IPS DF 4.7 (cell line): ENCODE measurements at regions not wholly inside any gene's neighbourhood (a gene's known extent, or its start where the extent isn't known, plus 50 kb on each side); places are given as distances from the start of the nearest gene placed in this dataset.

Source experiments
- DNase-seq: peaks from one replicate; pipeline ENCODE4 v3.0.0-alpha.2; 2013; ENCODE audit warnings: low spot score; ENCODE audit errors: extremely low read depth

GRCh38 chr2:196435189-196435588, 204.3 kb upstream of the CCDC150 start:
- DNase-seq, result no peak

- DNase-seq, result no peak
Observed at GRCh38 chr2:196437626-196438025, 201.9 kb upstream of the CCDC150 start.

GRCh38 chr2:196439760-196440159, 199.8 kb upstream of the CCDC150 start:
- no peak for DNase-seq

- DNase-seq, result no peak
Observed at GRCh38 chr2:196440413-196440812, 199.1 kb upstream of the CCDC150 start.

- no peak for DNase-seq
Observed at GRCh38 chr2:196441527-196441926, 198.0 kb upstream of the CCDC150 start.

GRCh38 chr2:196442211-196442610, 197.3 kb upstream of the CCDC150 start:
- no peak for DNase-seq

GRCh38 chr2:196444442-196444841, 195.1 kb upstream of the CCDC150 start:
- DNase-seq, result no peak

GRCh38 chr2:196445991-196446390, 193.5 kb upstream of the CCDC150 start:
- no peak for DNase-seq

- no peak for DNase-seq
Observed at GRCh38 chr2:196448407-196449079, 191.0 kb upstream of the CCDC150 start.

- no peak for DNase-seq
Observed at GRCh38 chr2:196449083-196449482, 190.4 kb upstream of the CCDC150 start.

- DNase-seq, result no peak
Observed at GRCh38 chr2:196452758-196453157, 186.8 kb upstream of the CCDC150 start.

- DNase-seq, result peak; percentile 2
Observed at GRCh38 chr2:196453613-196454047, 185.9 kb upstream of the CCDC150 start.

GRCh38 chr2:196454492-196454891, 185.0 kb upstream of the CCDC150 start:
- no peak for DNase-seq

GRCh38 chr2:196459539-196459938, 180.0 kb upstream of the CCDC150 start:
- DNase-seq, result no peak

GRCh38 chr2:196463706-196464105, 175.8 kb upstream of the CCDC150 start:
- DNase-seq, result no peak

GRCh38 chr2:196464311-196464710, 175.2 kb upstream of the CCDC150 start:
- no peak for DNase-seq

- DNase-seq, result no peak
Observed at GRCh38 chr2:196466581-196466980, 172.9 kb upstream of the CCDC150 start.

GRCh38 chr2:196468394-196468793, 171.1 kb upstream of the CCDC150 start:
- DNase-seq, result peak; percentile 7

GRCh38 chr2:196473617-196474016, 165.9 kb upstream of the CCDC150 start:
- no peak for DNase-seq

GRCh38 chr2:196475611-196476010, 163.9 kb upstream of the CCDC150 start:
- DNase-seq, result no peak

- DNase-seq, result no peak
Observed at GRCh38 chr2:196478588-196478987, 160.9 kb upstream of the CCDC150 start.

GRCh38 chr2:196479350-196479749, 160.2 kb upstream of the CCDC150 start:
- DNase-seq, result no peak

GRCh38 chr2:196480653-196481323, 158.7 kb upstream of the CCDC150 start:
- DNase-seq, result no peak
